ENCODE measurements at regions not wholly inside any gene's neighbourhood (a gene's known extent, or its start where the extent isn't known, plus 50 kb on each side); places are given as distances from the start of the nearest gene placed in this dataset.

- Histone ChIP-seq H3K4me1 (no peaks in the 10 kb centered on the region), H3K9me3 (no peaks in the 10 kb centered on the region), H3K27ac (no peak overlapping the region), H3K4me3 (no peak overlapping the region), H3K27me3 (no peaks in the 10 kb centered on the region), H3K36me3 (no peaks in the 10 kb centered on the region)
- DNase-seq = no peak
- TF ChIP-seq, protein P1, sequence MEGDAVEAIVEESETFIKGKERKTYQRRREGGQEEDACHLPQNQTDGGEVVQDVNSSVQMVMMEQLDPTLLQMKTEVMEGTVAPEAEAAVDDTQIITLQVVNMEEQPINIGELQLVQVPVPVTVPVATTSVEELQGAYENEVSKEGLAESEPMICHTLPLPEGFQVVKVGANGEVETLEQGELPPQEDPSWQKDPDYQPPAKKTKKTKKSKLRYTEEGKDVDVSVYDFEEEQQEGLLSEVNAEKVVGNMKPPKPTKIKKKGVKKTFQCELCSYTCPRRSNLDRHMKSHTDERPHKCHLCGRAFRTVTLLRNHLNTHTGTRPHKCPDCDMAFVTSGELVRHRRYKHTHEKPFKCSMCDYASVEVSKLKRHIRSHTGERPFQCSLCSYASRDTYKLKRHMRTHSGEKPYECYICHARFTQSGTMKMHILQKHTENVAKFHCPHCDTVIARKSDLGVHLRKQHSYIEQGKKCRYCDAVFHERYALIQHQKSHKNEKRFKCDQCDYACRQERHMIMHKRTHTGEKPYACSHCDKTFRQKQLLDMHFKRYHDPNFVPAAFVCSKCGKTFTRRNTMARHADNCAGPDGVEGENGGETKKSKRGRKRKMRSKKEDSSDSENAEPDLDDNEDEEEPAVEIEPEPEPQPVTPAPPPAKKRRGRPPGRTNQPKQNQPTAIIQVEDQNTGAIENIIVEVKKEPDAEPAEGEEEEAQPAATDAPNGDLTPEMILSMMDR (IDR thresholded peaks at IDR 0.05) = no peak
- intact Hi-C loops (cut with DNase I; ENCODE audit: low total_unique reads) = no loop called here
These were observed 156.5 kb upstream of the ABI3BP start for GRCh38 chr3:101149707-101150106.

- Histone ChIP-seq H3K9me3 (no peaks in the 10 kb centered on the region), H3K27ac (no peak overlapping the region), H3K27me3 (no peaks in the 10 kb centered on the region), H3K4me3 (no peak overlapping the region), H3K36me3 (no peaks in the 10 kb centered on the region), H3K4me1 (no peaks in the 10 kb centered on the region)
- DNase-seq = no peak
- intact Hi-C loops (cut with DNase I; ENCODE audit: low total_unique reads) = no loop called here
- TF ChIP-seq, protein P1 (IDR thresholded peaks at IDR 0.05) = no peak
- TF ChIP-seq POLR2A (IDR thresholded peaks at IDR 0.05) = no peak
These were observed 156.0 kb upstream of the ABI3BP start for GRCh38 chr3:101149251-101149650.

DNA sequence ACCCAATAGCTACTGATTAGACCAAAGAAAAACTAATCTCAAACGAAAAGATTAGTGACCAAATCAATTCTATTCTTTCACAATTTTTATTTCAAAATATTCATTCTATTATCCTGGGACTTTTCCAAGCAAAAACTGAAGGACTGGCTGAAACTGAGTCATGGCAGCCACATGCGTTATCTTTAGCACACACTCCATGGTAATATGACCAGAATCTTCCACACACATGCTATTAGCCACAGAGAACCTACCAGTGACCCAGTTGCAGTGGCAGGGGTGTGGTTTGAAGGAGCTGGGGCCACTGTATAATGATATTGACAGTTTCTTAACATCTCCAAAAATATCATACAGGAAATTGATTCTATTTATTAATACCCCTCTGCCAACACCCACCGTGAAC, 154.8 kb upstream of the ABI3BP start:
- TF ChIP-seq POLR2A (IDR thresholded peaks at IDR 0.05) = no peak
- TF ChIP-seq, protein P1 (IDR thresholded peaks at IDR 0.05) = no peak
- Histone ChIP-seq H3K27ac (no peak overlapping the region), H3K4me1 (no peaks in the 10 kb centered on the region), H3K27me3 (no peaks in the 10 kb centered on the region), H3K9me3 (no peaks in the 10 kb centered on the region), H3K4me3 (no peak overlapping the region), H3K36me3 (no peaks in the 10 kb centered on the region)
- DNase-seq = no peak
- intact Hi-C loops (cut with DNase I; ENCODE audit: low total_unique reads) = no loop called here

- Histone ChIP-seq H3K27me3 (no peaks in the 10 kb centered on the region), H3K4me1 (no peaks in the 10 kb centered on the region), H3K4me3 (no peak overlapping the region), H3K27ac (no peak overlapping the region), H3K9me3 (no peaks in the 10 kb centered on the region), H3K36me3 (no peaks in the 10 kb centered on the region)
- no peak for DNase-seq
- no peak for TF ChIP-seq POLR2A (IDR thresholded peaks at IDR 0.05)
- TF ChIP-seq, protein P1 (IDR thresholded peaks at IDR 0.05) = no peak
- intact Hi-C loops (cut with DNase I; ENCODE audit: low total_unique reads) = no loop called here
These were observed 153.7 kb upstream of the ABI3BP start for GRCh38 chr3:101146946-101147345.

- TF ChIP-seq POLR2A (IDR thresholded peaks at IDR 0.05) = no peak
- TF ChIP-seq, protein P1 (IDR thresholded peaks at IDR 0.05) = no peak
- intact Hi-C loops (cut with DNase I; ENCODE audit: low total_unique reads) = no loop called here
- DNase-seq = no peak
- Histone ChIP-seq H3K4me1 (no peaks in the 10 kb centered on the region), H3K4me3 (no peak overlapping the region), H3K9me3 (no peaks in the 10 kb centered on the region), H3K27ac (no peak overlapping the region), H3K27me3 (no peaks in the 10 kb centered on the region), H3K36me3 (no peaks in the 10 kb centered on the region)
These were observed 150.9 kb upstream of the ABI3BP start for GRCh38 chr3:101144105-101144504.

Data from uterus (tissue), 3 donors.